SK-N-SH (cell line): ENCODE measurements at regions not wholly inside any gene's neighbourhood (a gene's known extent, or its start where the extent isn't known, plus 50 kb on each side); places are given as distances from the start of the nearest gene placed in this dataset.

Experiments used
- CTCF ChIA-PET: fragments of 300-600, 350-600 bp; formaldehyde crosslinking; extraction: SDS; loops from one replicate; lab custom pipeline; 2021; lab: Yijun Ruan, JAX
- POLR2A ChIA-PET: fragments of 350-600 bp; sonication (Branson Sonifier 250); formaldehyde crosslinking; extraction: SDS; loops from one replicate; lab custom pipeline; 2020; ENCODE audit warnings: antibody characterized with exemption, inconsistent platforms; lab: Yijun Ruan, JAX
- DNase-seq: peaks from one replicate; pipeline ENCODE4 v3.0.0; 2012
- H2AFZ ChIP-seq: fragments of 200-600 bp; sonication (generic); 2 replicates; pipeline ENCODE4 v1.8.1; 2016; ENCODE audit warnings: antibody characterized with exemption, mild to moderate bottlenecking, low read depth
- H3F3A ChIP-seq: fragments of 200-600 bp; sonication (generic); replicated peaks from 2 replicates; pipeline ENCODE3; 2016; ENCODE audit warnings: antibody characterized with exemption, mild to moderate bottlenecking; ENCODE audit not compliant: insufficient read depth
- H3K27ac ChIP-seq, 2 experiments: fragments of 200-500 bp in 1 of 2; fragments of 200-600 bp in 1 of 2; sonication (Bioruptor generic) in 1 of 2; sonication (generic), shearing (Covaris generic) in 1 of 2; 2 replicates each; pipeline versions ENCODE4 v1.5.1 to v1.6.1; 2014 to 2016; ENCODE audit warnings: low read depth in 2 of 2, inconsistent platforms in 1 of 2, low read length in 1 of 2, mild to moderate bottlenecking in 1 of 2, mixed read lengths in 1 of 2
- H3K27me3 ChIP-seq: fragments of 200-600 bp; sonication (generic), shearing (Covaris generic); 2 replicates; pipeline ENCODE4 v1.6.1; 2016; ENCODE audit warnings: mixed run types; ENCODE audit not compliant: insufficient read depth
- H3K36me3 ChIP-seq, 2 experiments: fragments of 200-500 bp in 1 of 2; fragments of 200-600 bp in 1 of 2; sonication (Bioruptor generic) in 1 of 2; sonication (generic) in 1 of 2; replicated peaks in 1 of 2; 2 replicates each; pipeline versions ENCODE3 to v1.5.1; 2014 to 2016; ENCODE audit warnings: low read length in 1 of 2, mild to moderate bottlenecking in 1 of 2; ENCODE audit not compliant: insufficient read depth in 2 of 2, control insufficient read depth in 1 of 2
- H3K4me1 ChIP-seq, 2 experiments: fragments of 200-500 bp in 1 of 2; fragments of 200-600 bp in 1 of 2; sonication (Bioruptor generic) in 1 of 2; sonication (generic), shearing (Covaris generic) in 1 of 2; 2 replicates each; pipeline versions ENCODE4 v1.5.1 to v1.6.1; 2014 to 2016; ENCODE audit warnings: low read depth in 1 of 2, low read length in 1 of 2, mixed run types in 1 of 2; ENCODE audit not compliant: insufficient read depth in 2 of 2, control insufficient read depth in 1 of 2
- H3K4me2 ChIP-seq: fragments of 200-600 bp; sonication (generic), shearing (Covaris generic); 2 replicates; pipeline ENCODE4 v1.6.1; 2017; ENCODE audit warnings: mixed run types
- H3K4me3 ChIP-seq, 2 experiments: fragments of 200-500 bp in 1 of 2; fragments of 200-600 bp in 1 of 2; sonication (Bioruptor generic) in 1 of 2; sonication (generic), shearing (Covaris generic) in 1 of 2; 2 replicates each; pipeline versions ENCODE4 v1.5.1 to v1.8.1; 2014 to 2016; ENCODE audit warnings: low read depth in 2 of 2, inconsistent platforms in 1 of 2, low read length in 1 of 2, mild to moderate bottlenecking in 1 of 2, mixed read lengths in 1 of 2, moderate library complexity in 1 of 2
- H3K79me2 ChIP-seq: fragments of 200-600 bp; sonication (generic); 2 replicates; pipeline ENCODE4 v1.8.1; 2017; ENCODE audit warnings: mild to moderate bottlenecking; ENCODE audit not compliant: insufficient read depth
- H3K9ac ChIP-seq: fragments of 200-600 bp; sonication (generic); 2 replicates; pipeline ENCODE4 v1.6.1; 2017; ENCODE audit warnings: mixed run types
- H3K9me2 ChIP-seq: fragments of 200-600 bp; sonication (generic); 2 replicates; pipeline ENCODE4 v1.6.1; 2017; ENCODE audit warnings: mixed run types
- H3K9me3 ChIP-seq: fragments of 200-600 bp; sonication (generic); 2 replicates; pipeline ENCODE4 v1.6.1; 2017; ENCODE audit warnings: mixed run types, mild to moderate bottlenecking, moderate library complexity
- H4K20me1 ChIP-seq: fragments of 200-600 bp; sonication (generic); 2 replicates; pipeline ENCODE4 v1.6.1; 2017; ENCODE audit warnings: mild to moderate bottlenecking, mixed run types; ENCODE audit not compliant: insufficient read depth
- CHD2 ChIP-seq: fragments of 150-350 bp; IDR thresholded peaks from 2 replicates; pipeline ENCODE4 v1.6.1; 2018; ENCODE audit warnings: low read length; ENCODE audit not compliant: partially characterized antibody
- EZH2phosphoT487 ChIP-seq: fragments of 200-600 bp; sonication (generic); IDR thresholded peaks from 2 replicates; pipeline ENCODE4 v1.6.1; 2017; ENCODE audit warnings: low read depth, mixed run types, mild to moderate bottlenecking, antibody characterized with exemption, moderate library complexity, borderline replicate concordance
- FOXJ3 ChIP-seq: sonication (generic); formaldehyde crosslinking; IDR thresholded peaks from 2 replicates; pipeline ENCODE4 v1.5.1; 2020; ENCODE audit warnings: mild to moderate bottlenecking, missing genetic modification reagents
- FOXM1 ChIP-seq: IDR thresholded peaks from 2 replicates; pipeline ENCODE4 v1.4.0; 2012; ENCODE audit warnings: low read depth, mild to moderate bottlenecking
- GABPA ChIP-seq: IDR thresholded peaks from 2 replicates; pipeline ENCODE4 v1.4.0; 2012; ENCODE audit warnings: low read depth, mild to moderate bottlenecking
- JUND ChIP-seq: IDR thresholded peaks from 2 replicates; pipeline ENCODE4 v1.4.0; 2012
- MEF2A ChIP-seq: IDR thresholded peaks from 2 replicates; pipeline ENCODE4 v1.4.0; 2012; ENCODE audit warnings: low read depth, borderline replicate concordance
- MXI1 ChIP-seq: IDR thresholded peaks from 2 replicates; pipeline ENCODE4 v1.6.1; 2012; ENCODE audit warnings: mild to moderate bottlenecking, low read depth, low read length, improper control_type of control experiment
- NFIC ChIP-seq: IDR thresholded peaks from 2 replicates; pipeline ENCODE4 v1.4.0; 2012; ENCODE audit warnings: borderline replicate concordance
- POLR2AphosphoS5 ChIP-seq: IDR thresholded peaks from 2 replicates; pipeline ENCODE4 v1.6.1; 2012; ENCODE audit warnings: low read depth, low read length
- SIN3A ChIP-seq: IDR thresholded peaks from 2 replicates; pipeline ENCODE4 v1.6.1; 2012; ENCODE audit warnings: low read depth, mild to moderate bottlenecking, low read length, moderate library complexity, borderline replicate concordance
- TAF1 ChIP-seq: IDR thresholded peaks from 2 replicates; pipeline ENCODE4 v1.6.1; 2012; ENCODE audit warnings: low read depth, mild to moderate bottlenecking, low read length, moderate library complexity, borderline replicate concordance
- TCF12 ChIP-seq: IDR thresholded peaks from 2 replicates; pipeline ENCODE4 v1.4.0; 2012
- TEAD4 ChIP-seq: IDR thresholded peaks from 2 replicates; pipeline ENCODE4 v1.4.0; 2012; ENCODE audit warnings: mild to moderate bottlenecking, borderline replicate concordance; ENCODE audit not compliant: insufficient read depth
- USF1 ChIP-seq: IDR thresholded peaks from 2 replicates; pipeline ENCODE4 v1.4.0; 2012; ENCODE audit warnings: low read depth, borderline replicate concordance
- YY1 ChIP-seq: IDR thresholded peaks from 2 replicates; pipeline ENCODE4 v1.4.0; 2012; ENCODE audit warnings: low read depth, mild to moderate bottlenecking
- WGBS: methylation state at CpG from one replicate; pipeline ENCODE4 v1.1.6; 2017; ENCODE audit warnings: low lambda C conversion rate; 5-methylcytosine and 5-hydroxymethylcytosine counted together
- TF ChIP-seq, protein P1 (sequence below): fragments of 200-600 bp; sonication (generic); IDR thresholded peaks from 2 replicates; pipeline ENCODE4 v1.6.1; 2017; ENCODE audit warnings: antibody characterized with exemption, mild to moderate bottlenecking, moderate library complexity
- TF ChIP-seq, protein P2 (sequence below): IDR thresholded peaks from 2 replicates; pipeline ENCODE4; 2012

DNA sequence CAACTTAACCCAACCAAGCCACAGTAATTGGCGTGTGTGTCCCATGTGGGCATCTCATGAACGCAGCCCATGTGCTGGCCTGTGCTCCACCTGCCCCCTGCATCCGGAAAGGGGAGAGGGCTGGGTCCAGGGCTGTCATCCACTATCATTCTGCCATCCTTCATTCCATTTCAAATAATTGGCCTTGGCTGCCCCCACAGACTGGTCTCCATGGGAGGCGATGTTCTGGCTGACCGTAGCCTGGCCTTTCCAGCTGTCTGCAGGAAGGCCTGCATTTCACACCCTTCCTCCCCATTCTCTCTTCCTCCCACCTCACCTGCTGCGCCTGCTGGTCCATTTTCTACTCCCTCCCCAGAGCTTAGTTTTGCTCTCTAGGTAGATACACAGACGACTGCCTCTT lies 442.8 kb downstream of the COG6 start (continued):
- TF ChIP-seq, protein P1, sequence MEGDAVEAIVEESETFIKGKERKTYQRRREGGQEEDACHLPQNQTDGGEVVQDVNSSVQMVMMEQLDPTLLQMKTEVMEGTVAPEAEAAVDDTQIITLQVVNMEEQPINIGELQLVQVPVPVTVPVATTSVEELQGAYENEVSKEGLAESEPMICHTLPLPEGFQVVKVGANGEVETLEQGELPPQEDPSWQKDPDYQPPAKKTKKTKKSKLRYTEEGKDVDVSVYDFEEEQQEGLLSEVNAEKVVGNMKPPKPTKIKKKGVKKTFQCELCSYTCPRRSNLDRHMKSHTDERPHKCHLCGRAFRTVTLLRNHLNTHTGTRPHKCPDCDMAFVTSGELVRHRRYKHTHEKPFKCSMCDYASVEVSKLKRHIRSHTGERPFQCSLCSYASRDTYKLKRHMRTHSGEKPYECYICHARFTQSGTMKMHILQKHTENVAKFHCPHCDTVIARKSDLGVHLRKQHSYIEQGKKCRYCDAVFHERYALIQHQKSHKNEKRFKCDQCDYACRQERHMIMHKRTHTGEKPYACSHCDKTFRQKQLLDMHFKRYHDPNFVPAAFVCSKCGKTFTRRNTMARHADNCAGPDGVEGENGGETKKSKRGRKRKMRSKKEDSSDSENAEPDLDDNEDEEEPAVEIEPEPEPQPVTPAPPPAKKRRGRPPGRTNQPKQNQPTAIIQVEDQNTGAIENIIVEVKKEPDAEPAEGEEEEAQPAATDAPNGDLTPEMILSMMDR, result no peak
- TF ChIP-seq USF1 (no peak), NFIC (no peak), TCF12 (no peak), JUND (no peak)

DNA sequence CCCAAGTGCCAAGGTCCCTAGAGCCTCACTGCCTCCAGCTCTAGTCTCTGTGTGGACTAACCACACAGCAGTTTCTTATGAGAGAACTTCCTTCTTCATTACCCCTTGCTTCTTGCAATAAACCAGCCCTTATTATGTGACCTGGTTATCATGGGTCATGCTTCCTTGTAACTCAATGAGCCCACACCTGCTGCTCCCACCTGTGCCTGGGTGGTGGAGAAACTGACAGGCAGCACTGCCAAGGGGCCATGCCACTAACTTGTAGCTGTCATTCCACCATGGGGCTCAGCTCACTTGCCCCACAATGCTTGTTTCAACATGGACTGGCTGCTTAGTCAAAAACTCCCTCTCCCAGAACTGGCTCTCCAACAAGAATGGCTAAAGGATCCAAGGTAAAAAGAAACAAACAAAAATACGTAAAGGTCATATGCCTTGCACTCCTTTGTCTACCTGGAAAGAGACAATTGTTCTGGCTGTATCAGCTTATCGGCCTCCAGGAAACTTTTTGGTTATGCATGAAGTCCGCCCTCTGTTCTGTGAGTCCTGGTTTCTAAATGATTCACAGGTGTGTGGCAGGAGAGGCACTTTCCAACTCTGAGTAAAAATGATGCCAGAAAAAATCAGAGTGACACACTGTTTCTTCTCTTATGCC lies 446.4 kb downstream of the COG6 start:
- Histone ChIP-seq H3K4me3 (no peak overlapping the region), H3K9me2 (no peaks in the 10 kb centered on the region), H3K9ac (no peak overlapping the region), H3K4me2 (no peak overlapping the region), H2AFZ (no peak overlapping the region), H3K36me3 (no peaks in the 10 kb centered on the region), H4K20me1 (no peaks in the 10 kb centered on the region), H3K4me1 (no peaks in the 10 kb centered on the region), H3K9me3 (no peaks in the 10 kb centered on the region), H3K27me3 (no peaks in the 10 kb centered on the region), H3F3A (no peaks in the 10 kb centered on the region), H3K27ac (no peak overlapping the region), H3K79me2 (no peaks in the 10 kb centered on the region)
- WGBS, result 90% methylated on average over 3 of the region's 3 CpGs
- POLR2A ChIA-PET, result no interaction called here
- TF ChIP-seq MXI1 (no peak), SIN3A (no peak), JUND (no peak), YY1 (no peak), MEF2A (no peak), FOXM1 (no peak), GABPA (no peak), EZH2phosphoT487 (no peak), TCF12 (no peak), POLR2AphosphoS5 (no peak), CHD2 (no peak), NFIC (no peak), TEAD4 (no peak), FOXJ3 (CRISPR knock-in tag) (no peak), USF1 (no peak), TAF1 (no peak)
- TF ChIP-seq, protein P2, sequence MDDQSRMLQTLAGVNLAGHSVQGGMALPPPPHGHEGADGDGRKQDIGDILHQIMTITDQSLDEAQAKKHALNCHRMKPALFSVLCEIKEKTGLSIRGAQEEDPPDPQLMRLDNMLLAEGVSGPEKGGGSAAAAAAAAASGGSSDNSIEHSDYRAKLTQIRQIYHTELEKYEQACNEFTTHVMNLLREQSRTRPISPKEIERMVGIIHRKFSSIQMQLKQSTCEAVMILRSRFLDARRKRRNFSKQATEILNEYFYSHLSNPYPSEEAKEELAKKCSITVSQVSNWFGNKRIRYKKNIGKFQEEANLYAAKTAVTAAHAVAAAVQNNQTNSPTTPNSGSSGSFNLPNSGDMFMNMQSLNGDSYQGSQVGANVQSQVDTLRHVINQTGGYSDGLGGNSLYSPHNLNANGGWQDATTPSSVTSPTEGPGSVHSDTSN, result no peak
- CTCF ChIA-PET, result interaction anchor here (0.6 kb wide), 1 partner anchor 504 kb away, joined by 3 read pairs; no protein-coding TSS in a partner anchor
- no peak for DNase-seq
